ENCODE measurements at regions not wholly inside any gene's neighbourhood (a gene's known extent, or its start where the extent isn't known, plus 50 kb on each side); places are given as distances from the start of the nearest gene placed in this dataset.

- TF ChIP-seq RNF219 (CRISPR knock-in tag; IDR thresholded peaks at IDR 0.05), result no peak
- TF ChIP-seq, protein P1, sequence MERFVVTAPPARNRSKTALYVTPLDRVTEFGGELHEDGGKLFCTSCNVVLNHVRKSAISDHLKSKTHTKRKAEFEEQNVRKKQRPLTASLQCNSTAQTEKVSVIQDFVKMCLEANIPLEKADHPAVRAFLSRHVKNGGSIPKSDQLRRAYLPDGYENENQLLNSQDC (CRISPR knock-in tag; IDR thresholded peaks at IDR 0.05), result no peak
- TF ChIP-seq CEBPG (CRISPR knock-in tag; IDR thresholded peaks at IDR 0.05), result no peak
- no peak for TF ChIP-seq CEBPG (tag; conservative IDR thresholded peaks at IDR 0.05 in 1 of 2, IDR thresholded peaks at IDR 0.05 in 1 of 2)
- no peak for TF ChIP-seq PTRF (tag; IDR thresholded peaks at IDR 0.05)
- no peak for TF ChIP-seq PURB (CRISPR knock-in tag; IDR thresholded peaks at IDR 0.05; ENCODE audit: low read depth)
- TF ChIP-seq CHD7 (IDR thresholded peaks at IDR 0.05; ENCODE audit: low read depth, low read length), result no peak
- no peak for TF ChIP-seq CHD2 (IDR thresholded peaks at IDR 0.05; ENCODE audit: low read depth, low read length)
- TF ChIP-seq KDM1A (IDR thresholded peaks at IDR 0.05), result no peak
- TF ChIP-seq EGR1 (conservative IDR thresholded peaks at IDR 0.05), result no peak
- no peak for TF ChIP-seq SRF (CRISPR knock-in tag; IDR thresholded peaks at IDR 0.05)
- TF ChIP-seq TRIM28 (IDR thresholded peaks at IDR 0.05), result no peak
- TF ChIP-seq NFE2 (IDR thresholded peaks at IDR 0.05; ENCODE audit: low read depth), result no peak
These were observed 79.4 kb upstream of the PRKCQ start (continued) for GRCh38 chr10:6659451-6659850.
